ENCODE measurements at regions not wholly inside any gene's neighbourhood (a gene's known extent, or its start where the extent isn't known, plus 50 kb on each side); places are given as distances from the start of the nearest gene placed in this dataset.

DNA sequence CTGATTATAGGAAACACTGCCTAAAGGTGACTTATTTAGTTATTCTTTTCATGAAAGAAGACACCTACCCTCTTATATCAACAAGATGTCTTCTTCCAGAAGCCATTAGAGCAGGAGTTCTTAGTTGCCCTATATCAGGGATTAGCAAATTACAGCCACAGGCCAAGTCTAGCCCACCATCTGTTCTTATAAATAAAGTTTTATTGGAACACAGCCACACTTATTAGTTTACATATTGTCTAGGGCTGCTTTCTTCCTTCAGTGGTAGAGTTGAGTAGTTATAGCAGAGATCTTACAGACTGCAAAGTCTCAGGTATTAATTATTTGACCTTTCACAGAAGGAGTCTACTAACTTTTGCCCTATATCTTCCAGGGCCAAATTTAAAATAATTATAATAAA, 157.2 kb upstream of the NOCT start:
- Histone ChIP-seq H3K4me3 (ENCODE audit: low read depth in 1 of 2, low read length in 2 of 2) (no peak overlapping the region), H3K27ac (ENCODE audit: low read depth in 2 of 2, low read length in 1 of 2) (no peak overlapping the region), H3K36me3 (ENCODE audit: control insufficient read depth in 2 of 2, insufficient read depth in 2 of 2, low read length in 1 of 2) (no peaks in the 10 kb centered on the region), H3K4me1 (ENCODE audit: control insufficient read depth in 2 of 2, insufficient read depth in 2 of 2, low read length in 1 of 2) (no peaks in the 10 kb centered on the region), H3K27me3 (ENCODE audit: control insufficient read depth in 1 of 2, insufficient read depth in 2 of 2, low read length in 2 of 2) (no peaks in the 10 kb centered on the region), H3K9me3 (ENCODE audit: control insufficient read depth in 2 of 2, insufficient read depth in 1 of 2, low read depth in 1 of 2, low read length in 1 of 2) (no peaks in the 10 kb centered on the region)

DNA sequence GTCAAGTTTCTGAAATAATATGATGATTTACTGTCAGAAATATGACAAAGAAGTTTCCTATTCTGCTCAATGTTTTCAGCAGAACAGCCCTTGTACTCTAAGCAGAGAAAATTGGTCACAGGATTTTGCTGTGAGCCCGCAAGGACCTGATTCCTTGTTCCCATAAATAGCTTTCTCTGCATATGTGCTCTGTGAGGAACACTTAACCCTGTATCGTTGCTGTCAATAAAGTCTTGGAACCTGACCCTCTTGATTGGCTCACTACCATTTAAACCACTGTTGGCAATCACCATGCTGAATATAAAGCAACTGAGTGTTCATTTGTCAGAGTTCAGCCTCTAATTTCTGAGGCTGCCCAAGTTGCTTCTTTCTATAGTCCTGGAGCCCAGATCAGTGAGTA, 158.2 kb upstream of the NOCT start:
- Histone ChIP-seq H3K36me3 (ENCODE audit: control insufficient read depth in 2 of 2, insufficient read depth in 2 of 2, low read length in 1 of 2) (no peaks in the 10 kb centered on the region), H3K27me3 (ENCODE audit: control insufficient read depth in 1 of 2, insufficient read depth in 2 of 2, low read length in 2 of 2) (no peaks in the 10 kb centered on the region)
- 81 to 88% methylated on average over 2 of the region's 2 CpGs for WGBS, 2 donors

DNA sequence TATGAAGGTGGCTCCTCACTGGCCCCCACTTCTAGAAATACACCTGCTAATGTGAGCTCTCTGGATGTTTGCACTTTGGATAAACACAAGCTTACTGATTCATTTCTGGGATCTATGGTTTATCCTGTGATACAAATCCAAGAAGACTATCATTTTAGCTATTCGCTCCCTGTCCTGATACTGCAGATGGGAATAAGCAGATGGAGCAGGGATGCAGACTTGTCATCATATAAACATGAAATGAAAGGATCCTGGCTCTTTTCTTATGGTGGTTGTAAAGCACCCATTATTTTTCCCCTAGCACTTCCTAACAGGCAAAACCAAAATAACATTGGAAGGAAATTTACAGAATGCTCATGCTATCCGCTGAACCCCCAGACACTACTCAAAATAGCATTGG, 162.9 kb upstream of the NOCT start:
- no peaks in the 10 kb centered on the region for H3K9me3 ChIP-seq (ENCODE audit: control insufficient read depth in 2 of 2, insufficient read depth in 1 of 2, low read depth in 1 of 2, low read length in 1 of 2)
- H3K4me1 ChIP-seq (ENCODE audit: control insufficient read depth in 2 of 2, insufficient read depth in 2 of 2, low read length in 1 of 2), result no peaks in the 10 kb centered on the region
- H3K27ac ChIP-seq (ENCODE audit: low read depth in 2 of 2, low read length in 1 of 2), result no peak overlapping the region
- H3K4me3 ChIP-seq (ENCODE audit: low read depth in 1 of 2, low read length in 2 of 2), result no peak overlapping the region
- 86 to 90% methylated on average over 2 of the region's 2 CpGs for WGBS, 2 donors
- H3K27me3 ChIP-seq (ENCODE audit: control insufficient read depth in 1 of 2, insufficient read depth in 2 of 2, low read length in 2 of 2), result no peaks in the 10 kb centered on the region
- H3K36me3 ChIP-seq (ENCODE audit: control insufficient read depth in 2 of 2, insufficient read depth in 2 of 2, low read length in 1 of 2), result no peaks in the 10 kb centered on the region

More for the DNA sequence above, 158.2 kb upstream of the NOCT start:
- no peak overlapping the region for H3K27ac ChIP-seq (ENCODE audit: low read depth in 2 of 2, low read length in 1 of 2)
- H3K4me3 ChIP-seq (ENCODE audit: low read depth in 1 of 2, low read length in 2 of 2), result no peak overlapping the region
- H3K9me3 ChIP-seq (ENCODE audit: control insufficient read depth in 2 of 2, insufficient read depth in 1 of 2, low read depth in 1 of 2, low read length in 1 of 2), result no peaks in the 10 kb centered on the region
- H3K4me1 ChIP-seq (ENCODE audit: control insufficient read depth in 2 of 2, insufficient read depth in 2 of 2, low read length in 1 of 2), result no peaks in the 10 kb centered on the region

DNA sequence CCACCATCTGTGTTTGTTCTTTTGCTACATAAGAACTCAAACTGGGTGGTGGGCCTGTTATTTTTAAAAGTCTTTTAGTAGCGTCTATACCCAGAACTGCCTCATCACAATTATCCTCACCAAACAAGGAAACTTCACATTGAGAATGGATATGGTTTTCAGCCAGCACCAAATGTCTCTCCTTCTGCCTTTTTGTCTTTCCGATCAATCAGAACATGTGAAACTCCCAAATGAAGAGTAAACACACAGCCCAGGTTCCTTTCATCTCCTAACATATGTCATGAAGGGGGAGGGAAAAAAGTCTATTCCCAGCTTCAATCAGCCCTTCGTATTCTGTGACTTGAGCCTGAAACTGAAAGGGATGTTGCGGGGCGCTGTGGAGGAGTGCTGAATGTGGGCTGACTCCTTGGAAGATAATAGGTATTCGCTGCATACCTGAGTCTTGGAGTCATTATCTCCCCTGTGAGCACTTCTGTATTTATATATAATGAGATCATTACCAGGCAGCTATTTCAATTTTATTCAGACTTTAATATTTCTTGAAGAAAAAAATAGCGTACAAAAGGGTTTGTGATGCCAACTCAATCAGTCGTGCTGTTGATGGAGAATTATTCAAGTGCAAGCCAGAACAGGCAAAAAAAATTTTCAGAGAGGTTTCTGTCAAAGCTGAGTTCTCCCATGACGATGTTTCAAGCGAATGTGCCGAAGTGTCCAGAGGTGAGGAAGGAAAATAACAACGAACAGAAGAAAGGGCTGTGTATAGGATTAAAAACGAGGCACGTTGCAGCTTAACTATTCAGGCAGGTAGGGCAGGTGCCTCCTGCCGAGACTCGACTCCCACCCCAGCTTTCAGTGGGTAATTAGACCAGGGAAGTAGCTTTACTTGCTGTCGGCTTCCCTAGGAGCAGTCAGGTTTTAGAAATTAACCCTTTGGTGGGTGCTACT, 163.9 kb upstream of the NOCT start:
- Histone ChIP-seq H3K36me3 (ENCODE audit: control insufficient read depth in 2 of 2, insufficient read depth in 2 of 2, low read length in 1 of 2) (no peaks in the 10 kb centered on the region), H3K27me3 (ENCODE audit: control insufficient read depth in 1 of 2, insufficient read depth in 2 of 2, low read length in 2 of 2) (no peaks in the 10 kb centered on the region), H3K27ac (ENCODE audit: low read depth in 2 of 2, low read length in 1 of 2) (no peak overlapping the region), H3K4me1 (ENCODE audit: control insufficient read depth in 2 of 2, insufficient read depth in 2 of 2, low read length in 1 of 2) (no peaks in the 10 kb centered on the region), H3K4me3 (ENCODE audit: low read depth in 1 of 2, low read length in 2 of 2) (no peak overlapping the region), H3K9me3 (ENCODE audit: control insufficient read depth in 2 of 2, insufficient read depth in 1 of 2, low read depth in 1 of 2, low read length in 1 of 2) (no peaks in the 10 kb centered on the region)
- 11 to 16% methylated on average over 17 of the region's 17 CpGs for WGBS, 2 donors

DNA sequence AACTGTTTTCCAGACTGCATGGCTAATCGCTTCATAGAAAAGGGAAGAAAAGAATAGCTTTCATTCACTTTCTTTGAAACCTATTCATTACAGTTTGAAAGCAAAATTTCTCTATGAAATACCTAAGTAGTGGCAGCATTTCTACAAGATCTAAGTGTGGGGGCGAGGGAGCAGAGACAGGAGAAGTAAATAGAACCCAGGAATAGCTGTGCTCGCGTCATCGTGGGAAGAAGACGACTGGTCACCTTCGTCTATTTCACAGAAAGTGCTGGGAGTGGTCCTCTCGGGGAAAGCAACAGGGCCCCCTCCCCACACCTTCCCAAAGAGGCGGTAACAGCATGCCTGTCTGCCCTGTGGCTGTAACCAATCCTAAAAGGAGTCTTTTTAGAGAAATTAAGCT, 169.9 kb upstream of the NOCT start:
- no peaks in the 10 kb centered on the region for H3K36me3 ChIP-seq (ENCODE audit: control insufficient read depth in 2 of 2, insufficient read depth in 2 of 2, low read length in 1 of 2)
- no peaks in the 10 kb centered on the region for H3K27me3 ChIP-seq (ENCODE audit: control insufficient read depth in 1 of 2, insufficient read depth in 2 of 2, low read length in 2 of 2)
- 52 to 64% methylated on average over 9 of the region's 9 CpGs for WGBS, 2 donors
- no peaks in the 10 kb centered on the region for H3K9me3 ChIP-seq (ENCODE audit: control insufficient read depth in 2 of 2, insufficient read depth in 1 of 2, low read depth in 1 of 2, low read length in 1 of 2)
- no peak overlapping the region for H3K4me3 ChIP-seq (ENCODE audit: low read depth in 1 of 2, low read length in 2 of 2)
- no peak overlapping the region for H3K27ac ChIP-seq (ENCODE audit: low read depth in 2 of 2, low read length in 1 of 2)
- no peaks in the 10 kb centered on the region for H3K4me1 ChIP-seq (ENCODE audit: control insufficient read depth in 2 of 2, insufficient read depth in 2 of 2, low read length in 1 of 2)

DNA sequence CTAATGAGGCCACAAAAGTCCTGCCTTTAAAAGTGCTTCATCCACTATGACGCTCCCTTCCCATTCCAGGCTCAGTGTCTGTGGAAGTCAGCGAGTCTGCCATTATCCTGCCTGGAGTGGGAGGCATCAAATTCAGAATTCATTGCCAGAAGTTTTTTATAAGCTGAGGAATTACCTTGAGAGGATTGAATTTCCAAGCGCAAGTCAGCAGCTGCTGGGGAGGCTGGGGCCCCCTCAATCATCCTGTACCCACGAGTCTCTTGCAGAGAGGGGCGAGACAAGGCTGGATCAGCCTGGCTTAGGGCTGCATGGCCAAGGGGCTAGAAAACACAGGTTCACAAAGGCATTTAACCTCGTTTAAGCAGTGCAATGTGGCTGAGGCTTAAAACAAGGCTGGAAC, 170.5 kb upstream of the NOCT start:
- Histone ChIP-seq H3K36me3 (ENCODE audit: control insufficient read depth in 2 of 2, insufficient read depth in 2 of 2, low read length in 1 of 2) (no peaks in the 10 kb centered on the region), H3K27me3 (ENCODE audit: control insufficient read depth in 1 of 2, insufficient read depth in 2 of 2, low read length in 2 of 2) (no peaks in the 10 kb centered on the region), H3K4me1 (ENCODE audit: control insufficient read depth in 2 of 2, insufficient read depth in 2 of 2, low read length in 1 of 2) (no peaks in the 10 kb centered on the region), H3K4me3 (ENCODE audit: low read depth in 1 of 2, low read length in 2 of 2) (no peak overlapping the region), H3K9me3 (ENCODE audit: control insufficient read depth in 2 of 2, insufficient read depth in 1 of 2, low read depth in 1 of 2, low read length in 1 of 2) (no peaks in the 10 kb centered on the region), H3K27ac (ENCODE audit: low read depth in 2 of 2, low read length in 1 of 2) (no peak overlapping the region)
- 67 to 73% methylated on average over 6 of the region's 6 CpGs for WGBS, 2 donors

DNA sequence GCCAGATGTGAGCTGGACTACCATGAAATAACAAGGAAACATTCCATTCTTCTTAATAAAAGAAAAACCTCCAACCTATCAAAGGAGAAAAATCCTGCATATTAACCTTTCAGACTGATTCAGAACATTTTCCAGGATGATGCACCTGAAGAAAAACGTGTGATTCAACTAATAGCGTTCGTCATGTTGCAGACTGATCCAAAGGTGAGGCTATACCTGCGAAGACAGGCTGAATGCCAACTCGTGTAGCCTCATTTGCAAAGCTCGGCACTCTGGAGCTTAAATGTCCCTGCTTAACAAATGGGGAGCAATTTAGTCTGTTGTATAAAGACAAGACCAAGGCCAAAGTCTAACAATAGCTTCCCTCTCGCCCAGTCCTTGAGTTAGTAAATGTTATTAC, 172.0 kb upstream of the NOCT start:
- no peaks in the 10 kb centered on the region for H3K4me1 ChIP-seq (ENCODE audit: control insufficient read depth in 2 of 2, insufficient read depth in 2 of 2, low read length in 1 of 2)
- H3K27me3 ChIP-seq (ENCODE audit: control insufficient read depth in 1 of 2, insufficient read depth in 2 of 2, low read length in 2 of 2), result peaks cover 0 to 2% of the 10 kb centered on the region in 2 donors
- H3K9me3 ChIP-seq (ENCODE audit: control insufficient read depth in 2 of 2, insufficient read depth in 1 of 2, low read depth in 1 of 2, low read length in 1 of 2), result no peaks in the 10 kb centered on the region
- H3K4me3 ChIP-seq (ENCODE audit: low read depth in 1 of 2, low read length in 2 of 2), result no peak overlapping the region
- H3K27ac ChIP-seq (ENCODE audit: low read depth in 2 of 2, low read length in 1 of 2), result no peak overlapping the region
- no peaks in the 10 kb centered on the region for H3K36me3 ChIP-seq (ENCODE audit: control insufficient read depth in 2 of 2, insufficient read depth in 2 of 2, low read length in 1 of 2)
- WGBS, 2 donors, result 51 to 56% methylated on average over 7 of the region's 7 CpGs

DNA sequence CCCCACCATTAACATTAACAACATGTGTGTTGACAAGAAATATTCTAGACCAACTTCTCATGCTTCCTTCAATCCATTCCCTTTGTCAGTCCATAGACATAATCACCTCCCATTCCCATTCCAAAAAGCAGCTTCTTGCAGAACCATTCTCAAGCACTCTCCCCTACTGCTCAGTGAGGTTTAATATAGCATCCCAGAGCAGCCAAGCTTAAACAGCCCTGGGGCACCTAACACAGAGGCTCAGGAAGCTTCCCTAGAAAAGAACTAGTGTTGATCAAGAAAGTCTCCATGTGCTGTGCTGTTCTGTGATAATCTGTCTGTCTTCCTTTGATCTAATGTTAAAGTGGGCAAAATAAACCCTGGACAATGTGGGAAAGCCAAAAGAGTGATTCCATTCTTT, 174.2 kb upstream of the NOCT start:
- Histone ChIP-seq H3K4me1 (ENCODE audit: control insufficient read depth in 2 of 2, insufficient read depth in 2 of 2, low read length in 1 of 2) (no peaks in the 10 kb centered on the region), H3K9me3 (ENCODE audit: control insufficient read depth in 2 of 2, insufficient read depth in 1 of 2, low read depth in 1 of 2, low read length in 1 of 2) (no peaks in the 10 kb centered on the region), H3K27ac (ENCODE audit: low read depth in 2 of 2, low read length in 1 of 2) (no peak overlapping the region), H3K4me3 (ENCODE audit: low read depth in 1 of 2, low read length in 2 of 2) (no peak overlapping the region), H3K27me3 (ENCODE audit: control insufficient read depth in 1 of 2, insufficient read depth in 2 of 2, low read length in 2 of 2) (peaks cover 0 to 2% of the 10 kb centered on the region in 2 donors), H3K36me3 (ENCODE audit: control insufficient read depth in 2 of 2, insufficient read depth in 2 of 2, low read length in 1 of 2) (no peaks in the 10 kb centered on the region)

DNA sequence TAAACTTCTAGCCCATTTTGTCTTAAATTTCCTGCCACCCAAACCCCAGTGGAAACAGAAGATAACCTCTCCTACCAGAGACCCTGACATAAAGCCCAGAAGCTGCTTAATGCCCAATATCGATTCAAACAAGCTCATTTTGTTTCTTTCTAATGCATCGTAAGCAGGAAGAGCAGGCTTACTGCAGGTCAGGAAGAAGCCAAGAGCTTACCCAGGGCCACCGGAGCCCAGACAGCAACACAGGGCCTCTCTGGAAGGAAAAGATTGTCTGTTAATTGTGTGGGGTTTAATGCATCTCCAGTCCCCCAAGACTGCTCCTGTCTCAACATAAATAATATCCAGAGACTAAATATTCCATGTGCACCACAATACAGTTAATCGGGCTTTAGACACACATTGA, 177.3 kb upstream of the NOCT start:
- 72 to 79% methylated on average over 4 of the region's 4 CpGs for WGBS, 2 donors
- Histone ChIP-seq H3K27ac (ENCODE audit: low read depth in 2 of 2, low read length in 1 of 2) (no peak overlapping the region), H3K27me3 (ENCODE audit: control insufficient read depth in 1 of 2, insufficient read depth in 2 of 2, low read length in 2 of 2) (peaks cover 0 to 2% of the 10 kb centered on the region in 2 donors), H3K4me1 (ENCODE audit: control insufficient read depth in 2 of 2, insufficient read depth in 2 of 2, low read length in 1 of 2) (no peaks in the 10 kb centered on the region), H3K36me3 (ENCODE audit: control insufficient read depth in 2 of 2, insufficient read depth in 2 of 2, low read length in 1 of 2) (no peaks in the 10 kb centered on the region), H3K4me3 (ENCODE audit: low read depth in 1 of 2, low read length in 2 of 2) (no peak overlapping the region), H3K9me3 (ENCODE audit: control insufficient read depth in 2 of 2, insufficient read depth in 1 of 2, low read depth in 1 of 2, low read length in 1 of 2) (no peaks in the 10 kb centered on the region)
